Renal pelvis (tissue), 1 donor: ENCODE measurements at regions not wholly inside any gene's neighbourhood (a gene's known extent, or its start where the extent isn't known, plus 50 kb on each side); places are given as distances from the start of the nearest gene placed in this dataset.
"Not testable (repeated sequence)": the region's sequence is repeated elsewhere in the genome, so short reads cannot be mapped to it uniquely, and the experiment has no call there.

Source experiments
- DNase-seq: peaks from one replicate; pipeline ENCODE4 v3.0.0-alpha.2; 2013

GRCh38 chr9:31112491-31112890 is 1272.0 kb upstream of the ACO1 start:
- DNase-seq, result no peak

GRCh38 chr9:31114346-31114745 is 1270.1 kb upstream of the ACO1 start:
- no peak for DNase-seq

GRCh38 chr9:31119890-31120454 is 1264.5 kb upstream of the ACO1 start:
- peak; percentile 10 for DNase-seq

DNA sequence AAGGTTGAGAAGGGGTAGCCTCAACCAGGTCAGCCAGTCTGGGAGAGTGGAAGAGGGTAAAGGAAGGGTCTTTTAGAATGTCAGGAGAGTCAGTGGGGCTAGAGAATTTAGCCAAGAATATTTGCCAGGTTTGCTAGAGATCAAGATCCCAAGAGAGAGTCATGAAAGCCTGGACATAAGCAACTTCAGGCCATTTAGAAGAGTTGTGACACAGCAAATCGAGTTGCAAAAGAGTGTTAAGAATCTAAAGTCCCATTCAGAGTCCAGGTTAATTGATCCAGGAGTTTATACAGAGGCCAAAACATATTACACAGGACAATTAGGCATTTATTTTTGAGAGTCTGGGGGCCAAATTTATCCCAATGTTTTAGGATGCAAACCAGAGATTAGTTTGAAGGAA is 1260.1 kb upstream of the ACO1 start:
- DNase-seq, result no peak

GRCh38 chr9:31135567-31135966 is 1248.9 kb upstream of the ACO1 start:
- no peak for DNase-seq

GRCh38 chr9:31136524-31136923 is 1247.9 kb upstream of the ACO1 start:
- DNase-seq, result no peak

- no peak for DNase-seq
Measured at GRCh38 chr9:31137176-31138160, 1247.0 kb upstream of the ACO1 start.

- DNase-seq, result no peak
Measured at GRCh38 chr9:31140316-31140715, 1244.1 kb upstream of the ACO1 start.

- no peak for DNase-seq
Measured at GRCh38 chr9:31142456-31142855, 1242.0 kb upstream of the ACO1 start.

DNA sequence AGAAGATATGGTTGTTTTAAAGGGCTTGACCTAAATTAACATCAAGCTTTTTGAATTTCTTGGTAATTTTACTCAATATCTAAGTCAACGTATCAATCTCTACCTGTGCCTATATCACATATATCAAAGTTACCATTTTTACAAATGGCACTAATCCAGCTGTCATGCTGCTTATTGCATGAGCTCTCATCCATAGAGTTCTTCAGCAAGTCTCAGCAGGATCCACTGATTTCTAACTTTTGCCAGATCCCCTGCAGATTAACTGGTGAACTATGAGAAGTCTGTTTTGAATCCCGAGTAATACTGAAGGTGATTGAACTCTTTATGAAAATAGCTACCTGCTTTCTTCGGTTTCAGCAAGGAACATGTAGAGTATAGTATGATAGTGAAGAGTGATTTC is 1239.8 kb upstream of the ACO1 start:
- no peak for DNase-seq

DNA sequence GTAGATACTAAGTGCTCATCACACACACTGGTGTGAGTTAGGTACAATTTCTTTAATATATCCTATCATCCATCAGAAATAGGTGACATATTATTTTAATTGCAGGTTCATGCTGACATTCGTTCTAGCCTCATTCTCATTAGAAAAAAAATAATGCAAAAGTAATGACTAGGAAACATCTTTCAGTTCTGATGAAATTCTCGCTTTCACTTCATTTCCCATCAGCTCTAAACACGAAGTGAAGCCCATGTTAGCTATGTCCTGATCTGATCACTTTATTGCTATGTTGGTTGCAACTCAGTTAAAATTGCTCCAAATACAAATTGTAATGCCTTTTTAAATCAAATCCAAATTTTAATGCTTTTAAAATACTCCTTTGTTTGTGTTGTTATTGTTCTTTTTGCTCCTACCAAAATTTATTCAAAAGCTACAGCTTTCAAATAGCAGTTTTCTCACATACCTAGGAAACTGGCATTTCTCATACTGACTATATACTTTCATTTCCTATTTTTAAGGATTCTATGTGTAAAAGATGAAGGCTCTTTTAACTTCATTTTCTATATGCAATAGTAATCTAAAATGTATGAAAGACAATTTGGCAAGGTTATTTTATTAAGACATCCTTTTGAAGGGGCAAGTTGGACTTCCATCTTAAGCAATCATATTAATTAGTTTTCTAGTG is 1237.8 kb upstream of the ACO1 start:
- DNase-seq, result no peak

- DNase-seq, result no peak
Measured at GRCh38 chr9:31153250-31153840, 1231.1 kb upstream of the ACO1 start.

DNA sequence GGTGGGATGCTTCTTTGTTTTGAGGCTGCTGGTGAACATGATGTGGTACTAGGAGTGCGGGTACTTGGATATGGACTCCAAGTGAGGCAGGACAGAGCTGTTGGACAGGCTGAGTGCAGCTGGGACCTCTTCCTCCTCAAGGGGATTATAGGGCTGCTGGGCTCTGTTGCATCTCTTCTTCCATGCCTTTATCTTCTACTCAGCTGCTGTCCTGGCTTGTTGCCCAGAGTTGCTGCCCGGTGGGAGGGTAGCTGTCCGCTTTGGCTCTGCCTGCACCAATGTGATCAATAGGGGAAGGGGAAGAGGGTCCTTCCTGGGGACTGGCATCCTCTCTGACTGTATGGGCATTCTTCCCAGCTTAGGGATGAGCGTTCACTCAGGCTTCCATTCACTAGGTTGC is 1217.9 kb upstream of the ACO1 start:
- no peak for DNase-seq

GRCh38 chr9:31168161-31168560 is 1216.3 kb upstream of the ACO1 start:
- no peak for DNase-seq

DNA sequence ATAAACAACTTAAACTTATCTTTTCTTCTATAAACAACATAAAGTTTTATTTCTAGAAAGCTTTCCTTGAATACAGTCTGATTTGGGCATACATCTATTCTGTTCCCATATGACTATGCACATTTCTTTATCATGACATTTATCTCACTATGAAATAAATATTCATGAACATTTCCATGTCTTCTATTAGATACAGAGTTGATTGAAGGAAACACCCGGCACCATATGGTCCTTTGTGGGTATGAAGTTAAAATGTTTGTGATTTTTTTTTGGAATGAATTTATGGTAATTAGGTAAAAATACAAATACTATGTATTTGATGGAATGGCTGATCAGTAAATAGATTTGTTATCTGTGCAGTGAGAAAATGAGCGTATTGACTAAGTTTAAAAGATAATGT is 1209.8 kb upstream of the ACO1 start:
- no peak for DNase-seq

DNA sequence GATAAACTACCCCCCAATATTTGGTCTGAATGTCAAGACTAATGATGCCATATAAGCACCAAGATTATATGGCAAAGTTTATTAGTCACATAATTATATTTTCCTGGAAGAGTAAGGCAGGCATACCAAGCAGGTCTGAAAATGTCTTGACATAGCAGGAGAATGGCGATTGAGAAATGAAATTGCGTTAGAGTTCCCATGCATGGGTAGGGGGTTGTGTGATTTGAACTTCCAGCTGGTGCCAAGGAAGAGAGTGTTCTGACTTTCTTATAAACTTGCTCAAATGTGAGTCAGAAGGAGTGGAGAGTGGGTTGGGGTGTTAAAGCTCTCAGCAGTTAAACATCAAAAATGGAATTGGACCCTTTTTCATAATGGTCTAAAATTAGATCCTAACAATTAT is 1200.6 kb upstream of the ACO1 start:
- DNase-seq, result no peak

DNA sequence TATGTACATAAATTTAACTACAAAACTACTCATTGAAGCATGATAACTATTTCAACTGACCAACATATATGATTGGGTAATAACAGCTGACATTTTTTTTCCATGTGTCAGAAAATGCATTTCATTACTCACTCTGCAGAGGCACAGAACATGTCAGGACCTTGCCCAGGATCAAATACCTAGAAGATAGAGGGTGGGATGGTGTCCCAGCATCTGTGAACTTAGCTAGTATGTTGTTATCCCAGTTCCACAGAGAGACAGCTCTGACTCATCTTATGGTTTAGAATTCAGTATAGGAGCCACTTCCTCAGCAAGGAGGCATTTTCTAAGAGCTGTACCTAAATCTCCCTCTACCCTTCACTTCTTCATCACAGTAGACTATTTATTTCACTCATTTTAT is 1198.6 kb upstream of the ACO1 start:
- DNase-seq, result no peak

- DNase-seq, result no peak
Measured at GRCh38 chr9:31188496-31188895, 1195.9 kb upstream of the ACO1 start.

DNA sequence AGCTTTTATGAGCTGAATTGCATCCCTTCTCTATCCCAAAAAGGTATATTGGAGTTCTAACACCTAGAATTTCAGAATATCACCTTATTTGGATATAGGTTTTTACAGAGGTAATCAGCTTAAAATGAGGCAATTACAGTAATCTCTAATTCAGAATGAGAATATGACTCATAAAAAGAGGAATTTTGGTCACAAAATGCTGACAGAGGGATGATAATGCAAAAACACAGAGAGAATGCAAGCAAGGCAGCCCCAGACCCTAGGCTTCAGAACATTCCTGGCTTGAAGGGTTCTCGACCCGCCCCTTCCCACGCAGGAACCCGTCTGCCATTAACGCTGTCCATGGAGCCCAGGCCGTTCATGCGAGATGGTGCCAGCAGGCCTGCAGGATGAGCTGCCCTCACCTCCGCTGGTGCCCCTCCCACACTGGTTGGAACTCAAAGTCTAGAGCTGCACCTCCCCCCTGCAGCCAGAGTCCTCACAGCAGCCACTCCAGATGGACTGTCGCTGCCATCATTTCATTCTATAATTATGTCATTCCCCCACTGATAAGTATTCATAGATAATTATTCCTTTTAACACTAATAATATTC is 1173.4 kb upstream of the ACO1 start:
- no peak for DNase-seq

DNA sequence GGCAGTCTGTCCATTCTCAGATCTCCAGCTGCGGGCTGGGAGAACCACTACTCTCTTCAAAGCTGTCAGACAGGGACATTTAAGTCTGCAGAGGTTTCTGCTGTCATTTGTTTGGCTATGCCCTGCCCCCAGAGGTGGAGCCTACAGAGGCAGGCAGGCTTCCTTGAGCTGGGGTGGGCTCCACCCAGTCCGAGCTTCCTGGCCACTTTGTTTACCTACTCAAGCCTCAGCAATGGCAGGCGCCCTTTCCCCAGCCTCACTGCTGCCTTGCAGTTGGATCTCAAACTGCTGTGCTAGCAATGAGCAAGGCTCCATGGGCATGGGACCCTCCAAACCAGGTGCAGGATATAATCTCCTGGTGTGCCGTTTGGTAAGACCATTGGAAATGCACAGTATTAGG is 1154.5 kb upstream of the ACO1 start:
- DNase-seq, result not testable (repeated sequence)

- no peak for DNase-seq
Measured at GRCh38 chr9:31232485-31232884, 1152.0 kb upstream of the ACO1 start.

GRCh38 chr9:31236344-31236743 is 1148.1 kb upstream of the ACO1 start:
- no peak for DNase-seq
